IPS-20b (cell line): ENCODE measurements at regions not wholly inside any gene's neighbourhood (a gene's known extent, or its start where the extent isn't known, plus 50 kb on each side); places are given as distances from the start of the nearest gene placed in this dataset.

Experiments used
- H3K27ac ChIP-seq: one replicate; pipeline ENCODE4 v1.5.1; 2013; ENCODE audit warnings: low read length
- H3K27me3 ChIP-seq: 2 replicates; pipeline ENCODE4 v1.6.1; 2013; ENCODE audit warnings: mild to moderate bottlenecking, low read length, inconsistent platforms; ENCODE audit not compliant: insufficient read depth
- H3K36me3 ChIP-seq: 2 replicates; pipeline ENCODE4 v1.6.1; 2013; ENCODE audit warnings: low read depth, mild to moderate bottlenecking, inconsistent platforms, low read length, moderate library complexity; ENCODE audit not compliant: insufficient read depth
- H3K4me1 ChIP-seq: 2 replicates; pipeline ENCODE4 v1.6.1; 2013; ENCODE audit warnings: mild to moderate bottlenecking, control low read depth, inconsistent platforms, low read length, moderate library complexity; ENCODE audit not compliant: insufficient read depth
- H3K4me3 ChIP-seq: 2 replicates; pipeline ENCODE4 v1.5.1; 2013; ENCODE audit warnings: mild to moderate bottlenecking, low read length, inconsistent platforms
- H3K9ac ChIP-seq: 2 replicates; pipeline ENCODE4 v1.6.1; 2013; ENCODE audit warnings: low read depth, mild to moderate bottlenecking, inconsistent platforms, low read length, moderate library complexity
- H3K9me3 ChIP-seq: 2 replicates; pipeline ENCODE4 v1.6.1; 2013; ENCODE audit warnings: mild to moderate bottlenecking, low read depth, low read length, inconsistent platforms; ENCODE audit not compliant: insufficient read depth

DNA sequence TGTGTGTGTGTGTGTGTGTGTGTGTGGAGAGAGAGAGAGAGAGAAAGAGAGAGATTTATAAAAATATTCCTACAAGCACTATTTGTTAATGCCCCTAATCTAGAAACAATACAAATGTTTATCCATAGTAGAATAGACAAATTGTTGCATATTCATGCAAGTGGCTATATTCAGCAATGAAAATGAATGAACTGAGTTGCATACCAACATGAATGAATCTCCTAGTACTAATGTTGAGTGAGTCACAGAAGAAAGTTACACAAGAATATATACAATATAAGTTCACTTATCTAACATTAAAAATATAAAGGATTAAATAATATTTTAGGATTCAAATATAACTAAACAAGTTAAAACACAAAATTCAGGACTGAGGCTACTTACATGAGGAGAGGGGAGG lies 456.8 kb upstream of the AMOT start:
- Histone ChIP-seq H3K4me3 (no peak overlapping the region), H3K36me3 (no peaks in the 10 kb centered on the region), H3K4me1 (no peaks in the 10 kb centered on the region), H3K27ac (no peak overlapping the region), H3K9ac (no peak overlapping the region), H3K27me3 (no peaks in the 10 kb centered on the region), H3K9me3 (no peaks in the 10 kb centered on the region)

DNA sequence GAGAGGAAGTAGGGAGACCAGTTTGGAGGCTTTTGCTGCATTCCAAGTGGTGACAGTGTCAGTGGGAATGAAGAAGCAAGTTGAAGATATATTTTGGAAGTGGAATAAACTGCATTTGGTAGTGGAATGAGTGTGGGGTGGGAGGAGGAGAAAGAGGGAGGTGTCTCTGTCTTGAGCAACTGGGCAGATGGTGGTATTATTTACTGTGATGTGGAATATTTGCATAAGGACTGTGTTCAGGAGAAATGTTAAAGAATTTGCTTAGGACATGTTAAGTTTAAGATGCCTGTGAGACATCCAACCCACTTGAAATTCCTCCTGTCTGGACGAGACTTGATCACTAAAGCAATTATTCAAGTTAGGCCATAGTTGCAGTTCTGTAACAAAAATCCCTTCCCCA lies 448.9 kb upstream of the AMOT start:
- Histone ChIP-seq H3K27me3 (no peaks in the 10 kb centered on the region), H3K27ac (no peak overlapping the region), H3K4me1 (no peaks in the 10 kb centered on the region), H3K36me3 (no peaks in the 10 kb centered on the region), H3K4me3 (no peak overlapping the region), H3K9ac (no peak overlapping the region), H3K9me3 (no peaks in the 10 kb centered on the region)

DNA sequence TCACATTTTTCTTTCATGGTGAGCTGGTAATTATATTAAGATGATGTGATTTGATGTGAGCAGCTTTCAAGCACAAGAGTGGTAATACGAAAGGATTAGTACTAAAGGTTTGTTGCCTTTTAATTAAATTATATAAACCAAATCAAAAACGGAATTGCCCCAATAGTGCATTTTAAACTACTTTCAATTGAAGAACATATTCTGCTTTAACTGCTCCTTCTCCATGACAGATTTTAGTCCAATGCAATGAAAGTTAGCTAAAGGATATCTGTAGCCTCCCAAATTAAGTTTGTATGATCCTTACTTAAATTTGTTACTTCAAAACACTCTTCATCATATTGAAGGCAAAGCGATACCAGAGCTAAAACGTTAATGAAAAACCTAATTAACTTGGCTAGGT lies 447.1 kb upstream of the AMOT start:
- no peaks in the 10 kb centered on the region for H3K36me3 ChIP-seq
- no peaks in the 10 kb centered on the region for H3K27me3 ChIP-seq
- H3K4me3 ChIP-seq: no peak overlapping the region
- no peak overlapping the region for H3K9ac ChIP-seq
- no peaks in the 10 kb centered on the region for H3K4me1 ChIP-seq
- H3K9me3 ChIP-seq: no peaks in the 10 kb centered on the region
- no peak overlapping the region for H3K27ac ChIP-seq

DNA sequence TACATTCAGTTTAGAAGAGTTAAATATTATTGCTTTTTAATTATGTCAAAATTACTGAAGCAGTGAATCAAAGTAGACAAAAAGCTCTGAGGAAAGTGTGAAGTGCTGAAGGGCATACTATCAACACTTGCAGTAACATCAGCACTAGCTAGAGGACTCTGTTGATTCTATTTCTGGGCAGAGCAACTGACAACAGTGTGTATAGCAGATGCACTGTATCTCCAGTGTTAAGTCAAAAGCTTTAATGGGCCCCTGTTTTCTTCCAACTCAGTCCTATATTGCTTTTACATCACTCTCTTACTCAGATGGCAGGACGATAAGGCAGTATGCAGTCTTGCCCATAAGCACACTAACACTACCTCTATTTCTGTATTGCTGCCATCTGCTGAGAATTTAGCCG lies 435.2 kb upstream of the AMOT start:
- no peaks in the 10 kb centered on the region for H3K4me1 ChIP-seq
- H3K27ac ChIP-seq: no peak overlapping the region
- no peak overlapping the region for H3K4me3 ChIP-seq
- no peaks in the 10 kb centered on the region for H3K36me3 ChIP-seq
- no peak overlapping the region for H3K9ac ChIP-seq
- H3K9me3 ChIP-seq: no peaks in the 10 kb centered on the region
- no peaks in the 10 kb centered on the region for H3K27me3 ChIP-seq

DNA sequence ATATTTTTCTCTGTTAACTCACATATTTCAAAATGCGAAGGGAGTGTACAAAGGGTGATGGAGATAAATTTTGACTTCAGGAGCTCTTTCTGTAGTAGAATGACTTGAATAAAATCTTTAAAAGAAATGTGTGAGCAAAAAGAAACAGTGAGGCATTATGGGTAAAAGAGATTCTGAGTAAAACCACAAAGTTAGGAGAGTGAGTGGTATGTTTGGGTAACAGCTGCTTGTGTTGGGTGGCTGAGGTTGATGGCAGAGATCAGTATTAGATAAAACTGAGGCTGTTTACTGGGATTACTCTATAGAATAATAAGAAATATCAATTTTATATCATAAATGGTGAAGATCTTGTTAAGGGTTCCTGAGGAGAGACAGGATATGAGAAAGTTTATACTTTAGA lies 434.2 kb upstream of the AMOT start:
- Histone ChIP-seq H3K27me3 (no peaks in the 10 kb centered on the region), H3K9me3 (no peaks in the 10 kb centered on the region)

DNA sequence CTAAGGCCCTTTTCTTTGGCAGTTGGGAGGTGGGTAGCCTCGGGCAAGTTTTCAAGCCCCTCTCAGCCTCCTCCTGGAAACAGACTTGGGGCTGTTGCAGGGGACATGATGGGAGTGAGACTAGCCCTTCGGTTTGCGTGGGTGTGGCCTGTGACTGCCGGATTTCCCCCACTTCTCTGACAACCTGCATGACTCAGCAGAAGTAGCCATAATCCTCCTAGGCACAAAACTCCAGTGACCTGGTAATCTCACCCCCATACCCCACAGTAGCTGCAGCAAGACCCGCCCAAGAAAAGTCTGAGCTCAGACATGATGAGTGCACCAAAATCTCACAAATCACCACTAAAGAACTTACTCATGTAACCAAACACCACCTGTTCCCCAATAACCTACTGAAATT lies 433.7 kb upstream of the AMOT start:
- Histone ChIP-seq H3K27ac (no peak overlapping the region), H3K4me3 (no peak overlapping the region), H3K36me3 (no peaks in the 10 kb centered on the region)

More for the DNA sequence above, 434.2 kb upstream of the AMOT start:
- H3K4me1 ChIP-seq: no peaks in the 10 kb centered on the region
- no peak overlapping the region for H3K27ac ChIP-seq
- no peaks in the 10 kb centered on the region for H3K36me3 ChIP-seq
- no peak overlapping the region for H3K4me3 ChIP-seq
- no peak overlapping the region for H3K9ac ChIP-seq

DNA sequence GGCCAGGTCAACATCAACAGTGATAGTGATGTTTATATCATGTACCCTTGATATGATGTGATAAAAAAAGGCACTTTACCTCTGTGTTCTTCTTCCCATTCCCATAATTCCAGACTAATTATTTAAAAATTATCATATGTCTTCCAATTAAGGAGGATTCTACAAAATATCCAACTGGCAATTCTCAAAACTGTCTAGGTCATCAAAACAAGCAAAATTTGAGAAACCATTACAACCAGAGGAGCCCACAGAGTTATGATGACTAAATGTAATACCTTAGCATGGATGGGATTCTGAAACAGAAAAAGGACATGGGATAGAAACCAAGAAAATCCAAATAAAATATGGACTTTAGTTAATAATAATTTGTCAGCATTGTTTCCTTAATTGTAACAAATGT lies 428.6 kb upstream of the AMOT start:
- Histone ChIP-seq H3K27ac (no peak overlapping the region), H3K9ac (no peak overlapping the region), H3K4me1 (no peaks in the 10 kb centered on the region), H3K4me3 (no peak overlapping the region), H3K9me3 (no peaks in the 10 kb centered on the region), H3K36me3 (no peaks in the 10 kb centered on the region), H3K27me3 (no peaks in the 10 kb centered on the region)

More for the DNA sequence above, 433.7 kb upstream of the AMOT start:
- H3K9me3 ChIP-seq: no peaks in the 10 kb centered on the region
- no peaks in the 10 kb centered on the region for H3K27me3 ChIP-seq
- no peaks in the 10 kb centered on the region for H3K4me1 ChIP-seq
- no peak overlapping the region for H3K9ac ChIP-seq

DNA sequence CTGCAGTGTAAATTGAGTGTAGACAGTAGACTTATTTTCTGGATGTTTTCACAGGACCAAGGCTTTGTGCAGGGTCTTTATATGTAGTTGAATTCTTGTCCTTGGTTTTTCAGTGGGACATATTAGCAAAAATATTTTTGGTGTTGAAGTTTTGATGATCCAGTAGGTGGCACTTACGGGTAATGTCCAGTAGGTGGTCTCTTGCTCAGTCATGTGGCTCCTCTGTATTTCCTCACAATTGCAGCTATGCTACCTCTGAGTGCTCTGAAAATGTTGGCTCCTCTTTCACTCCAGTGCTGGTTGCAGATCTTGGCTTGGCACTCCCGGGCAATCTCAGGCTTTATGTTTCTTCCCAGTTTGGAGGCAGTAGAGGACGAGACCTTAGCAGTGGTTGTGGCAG lies 419.8 kb upstream of the AMOT start:
- Histone ChIP-seq H3K27ac (no peak overlapping the region), H3K4me3 (no peak overlapping the region), H3K27me3 (no peaks in the 10 kb centered on the region), H3K9ac (no peak overlapping the region), H3K36me3 (no peaks in the 10 kb centered on the region), H3K4me1 (no peaks in the 10 kb centered on the region), H3K9me3 (no peaks in the 10 kb centered on the region)

DNA sequence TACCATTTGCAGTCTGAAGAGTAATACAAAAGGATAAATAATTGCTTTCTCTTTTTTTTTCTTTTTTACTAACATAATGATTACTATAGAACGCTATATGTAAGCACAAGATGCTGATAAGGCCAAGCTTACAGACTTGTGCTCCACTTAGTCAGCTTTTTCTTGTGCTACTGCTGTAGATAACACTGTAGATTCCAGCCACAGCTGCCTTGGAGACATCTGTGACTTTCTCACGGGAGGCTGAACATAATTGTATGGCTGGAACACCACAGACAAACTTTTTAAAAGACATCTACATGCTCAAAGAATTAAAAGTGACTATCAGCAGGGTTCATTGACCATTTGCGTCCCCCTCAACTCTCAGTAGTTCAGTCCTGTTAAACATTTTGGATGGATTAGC lies 381.7 kb upstream of the AMOT start:
- Histone ChIP-seq H3K36me3 (no peaks in the 10 kb centered on the region), H3K4me3 (no peak overlapping the region), H3K9me3 (no peaks in the 10 kb centered on the region), H3K9ac (no peak overlapping the region), H3K27me3 (no peaks in the 10 kb centered on the region), H3K4me1 (no peaks in the 10 kb centered on the region), H3K27ac (no peak overlapping the region)

DNA sequence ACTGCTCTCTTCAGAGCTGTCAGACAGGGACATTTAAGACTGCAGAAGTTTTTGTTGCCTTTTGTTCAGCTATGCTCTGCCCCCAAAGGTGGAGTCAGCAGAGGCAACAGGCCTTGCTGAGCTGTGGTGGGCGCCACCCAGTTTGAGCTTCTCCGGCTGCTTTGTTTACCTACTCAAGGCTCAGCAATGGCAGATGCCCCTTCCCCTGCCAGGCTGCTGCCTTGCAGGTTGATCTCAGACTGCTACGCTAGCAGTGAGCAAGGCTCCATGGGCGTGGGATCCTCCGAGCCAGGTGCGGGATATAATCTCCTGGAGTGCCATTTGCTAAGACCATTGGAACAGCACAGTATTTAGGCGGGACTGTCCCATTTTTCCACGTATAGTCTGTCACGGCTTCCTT lies 371.4 kb upstream of the AMOT start:
- Histone ChIP-seq H3K9me3 (peaks cover 19% of the 10 kb centered on the region; the same call in 1 of the 2 replicates), H3K36me3 (no peaks in the 10 kb centered on the region), H3K4me3 (no peak overlapping the region), H3K4me1 (no peaks in the 10 kb centered on the region), H3K27ac (no peak overlapping the region), H3K27me3 (no peaks in the 10 kb centered on the region), H3K9ac (no peak overlapping the region)

DNA sequence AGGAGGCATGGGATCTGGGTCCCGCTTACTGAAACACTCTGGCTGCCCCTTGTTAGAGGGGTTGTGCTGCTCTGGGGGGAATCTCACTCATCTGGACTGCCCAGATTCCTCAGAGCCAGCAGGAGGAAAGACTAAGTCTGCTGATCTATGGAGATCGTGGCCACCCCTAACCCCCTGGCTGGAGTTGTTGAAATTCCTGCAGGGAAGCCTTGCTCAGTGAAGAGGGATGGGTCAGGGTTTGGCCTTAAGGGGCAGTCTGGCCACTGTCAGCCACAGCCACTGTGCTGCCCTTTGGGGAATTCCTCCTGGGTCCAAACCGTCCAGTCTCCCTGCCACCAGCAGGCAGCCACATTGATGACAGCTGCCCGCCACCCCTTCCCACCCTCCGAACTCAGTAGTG lies 362.0 kb upstream of the AMOT start:
- Histone ChIP-seq H3K9ac (no peak overlapping the region), H3K36me3 (no peaks in the 10 kb centered on the region), H3K4me3 (no peak overlapping the region), H3K4me1 (no peaks in the 10 kb centered on the region), H3K27me3 (no peaks in the 10 kb centered on the region), H3K27ac (no peak overlapping the region), H3K9me3 (no peaks in the 10 kb centered on the region)

DNA sequence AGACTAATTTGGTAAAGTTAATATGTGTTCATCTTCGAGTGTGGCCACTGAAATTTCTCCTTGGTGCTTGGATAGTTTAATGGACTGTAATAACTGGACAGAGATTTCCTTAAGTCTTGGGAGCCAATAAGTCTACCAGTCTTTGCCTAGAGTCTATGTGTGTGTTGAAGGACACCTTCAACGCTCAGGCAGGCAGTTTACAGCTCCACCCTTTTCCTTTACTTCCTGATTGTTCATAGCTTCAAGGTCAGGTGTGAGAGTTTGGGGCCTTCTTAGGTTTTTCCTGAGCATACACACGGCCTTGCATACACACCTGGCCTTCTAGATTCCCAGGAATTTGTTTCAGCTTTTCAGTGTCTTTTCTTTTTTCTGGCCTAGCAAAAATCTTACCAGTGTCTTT lies 355.3 kb upstream of the AMOT start:
- Histone ChIP-seq H3K36me3 (no peaks in the 10 kb centered on the region), H3K27ac (no peak overlapping the region), H3K4me1 (no peaks in the 10 kb centered on the region), H3K9ac (no peak overlapping the region), H3K4me3 (no peak overlapping the region), H3K27me3 (no peaks in the 10 kb centered on the region), H3K9me3 (peaks cover 7% of the 10 kb centered on the region; the same call in 1 of the 2 replicates)

DNA sequence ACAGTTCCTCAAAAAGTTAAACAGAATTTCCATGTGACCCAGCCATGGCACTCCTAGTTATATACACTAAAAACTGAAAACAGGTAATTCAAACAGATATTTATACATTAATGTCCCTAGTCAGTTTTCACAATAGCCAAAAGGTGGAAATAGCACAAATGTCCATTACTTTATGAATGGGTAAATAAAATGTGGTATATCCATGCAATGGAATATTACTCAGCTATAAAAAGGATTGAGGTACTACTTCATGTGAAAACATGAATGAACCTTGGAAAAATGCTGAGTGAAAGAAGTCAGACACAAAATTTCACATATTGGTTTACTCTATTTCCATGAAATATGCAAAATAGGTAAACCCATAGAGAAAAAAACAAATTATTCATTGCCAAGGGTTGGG lies 351.8 kb upstream of the AMOT start:
- Histone ChIP-seq H3K4me3 (no peak overlapping the region), H3K9ac (no peak overlapping the region), H3K4me1 (no peaks in the 10 kb centered on the region), H3K27ac (no peak overlapping the region), H3K27me3 (no peaks in the 10 kb centered on the region), H3K9me3 (peaks cover 7% of the 10 kb centered on the region; the same call in 1 of the 2 replicates), H3K36me3 (no peaks in the 10 kb centered on the region)
